Aorta (tissue), 5 donors: ENCODE measurements at regions not wholly inside any gene's neighbourhood (a gene's known extent, or its start where the extent isn't known, plus 50 kb on each side); places are given as distances from the start of the nearest gene placed in this dataset.

Source experiments
- ATAC-seq: fragments of 200-7000 bp; cut with Tn5 transposase; one replicate; pipeline ENCODE4 v1.9.1; 2022; ENCODE audit warnings: moderate library complexity; ENCODE audit not compliant: low FRiP score
- DNase-seq, 2 donors: peaks; one replicate each; pipeline ENCODE4 v3.0.0-alpha.2; 2020
- H3K27ac ChIP-seq, 2 donors: one replicate each; pipeline ENCODE4 v1.5.1; 2013; ENCODE audit warnings: low read length in 2 of 2, mild to moderate bottlenecking in 2 of 2, moderate library complexity in 2 of 2, control low read depth in 1 of 2, inconsistent platforms in 1 of 2, low read depth in 1 of 2
- H3K27me3 ChIP-seq, 2 donors: one replicate each; pipeline ENCODE4 v1.6.1; 2013; ENCODE audit warnings: control low read depth in 1 of 2, low read length in 1 of 2, mild to moderate bottlenecking in 1 of 2, moderate library complexity in 1 of 2; ENCODE audit not compliant: insufficient read depth in 2 of 2, control insufficient read depth in 1 of 2
- H3K36me3 ChIP-seq, 2 donors: one replicate each; pipeline ENCODE4 v1.6.1; 2013; ENCODE audit warnings: control low read depth in 1 of 2, low read length in 1 of 2, mild to moderate bottlenecking in 1 of 2; ENCODE audit not compliant: insufficient read depth in 2 of 2, control insufficient read depth in 1 of 2
- H3K4me1 ChIP-seq, 2 donors: one replicate each; pipeline ENCODE4 v1.6.1; 2013; ENCODE audit warnings: low read length in 2 of 2, control low read depth in 1 of 2, mild to moderate bottlenecking in 1 of 2, moderate library complexity in 1 of 2; ENCODE audit not compliant: insufficient read depth in 2 of 2, control insufficient read depth in 1 of 2
- H3K4me3 ChIP-seq, 2 donors: one replicate each; pipeline ENCODE4 v1.5.1; 2013; ENCODE audit warnings: low read length in 2 of 2, control low read depth in 1 of 2, mild to moderate bottlenecking in 1 of 2
- H3K9me3 ChIP-seq: one replicate; pipeline ENCODE4 v1.6.1; 2013; ENCODE audit warnings: mild to moderate bottlenecking, low read length; ENCODE audit not compliant: control insufficient read depth
- WGBS, 2 donors: extraction: QIAGEN DNeasy Blood & Tissue Kit; methylation state at CpG; one replicate each; pipeline ENCODE4 v1.1.7; 2013; 5-methylcytosine and 5-hydroxymethylcytosine counted together
- intact Hi-C, 2 donors: fragments of 100-400 bp; cut with DNase I; formaldehyde crosslinking; loops; one replicate each; pipeline versions ENCODE4 v1.14.2 to v1.15.0; 2022
- donor health status: healthy with polysubstance abuse.
- donor health status: Bipolar disorder and iron deficiency.
- donor health status: DM: no; HTN: no; CAD: no.
- donor health status: DM: no; HTN: no; CAD: no.
- donor health status: DM: yes; HTN: yes; CAD: no.

DNA sequence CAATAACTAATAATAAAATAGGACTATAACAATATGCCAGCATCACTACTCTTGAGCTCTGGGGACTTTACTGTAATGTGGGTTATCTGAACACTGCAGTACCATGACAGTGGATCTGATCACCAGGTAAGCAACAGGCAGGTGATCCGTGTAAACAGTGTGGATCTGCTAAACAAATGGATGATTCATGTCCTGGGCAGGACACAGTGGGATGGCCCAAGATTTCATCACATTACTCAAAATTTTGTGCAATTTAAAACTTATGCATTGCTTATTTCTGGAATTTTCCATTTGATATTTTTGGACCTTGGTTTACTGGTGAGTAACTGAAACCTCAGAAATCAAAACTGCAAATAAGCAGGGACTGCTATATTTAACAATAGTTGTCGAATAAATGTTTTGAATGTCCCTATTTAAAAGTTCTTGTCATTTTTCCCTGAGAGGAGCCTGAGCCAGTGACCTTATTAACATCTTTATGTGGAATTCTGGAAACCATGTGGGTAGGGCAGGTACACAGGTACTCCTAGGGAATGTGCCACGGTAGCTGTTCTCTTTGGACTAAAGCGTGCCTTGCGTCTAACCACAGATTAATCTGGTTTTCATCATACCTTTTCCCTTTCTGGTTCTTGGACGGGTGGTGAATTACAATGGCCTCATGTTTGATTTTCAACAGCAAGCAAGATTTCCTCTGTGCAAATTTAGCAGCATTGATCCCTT is 214.5 kb upstream of the SASH1 start:
- ATAC-seq: no peak
- 21 to 24% methylated on average over 6 of the region's 6 CpGs for WGBS, 2 donors

DNA sequence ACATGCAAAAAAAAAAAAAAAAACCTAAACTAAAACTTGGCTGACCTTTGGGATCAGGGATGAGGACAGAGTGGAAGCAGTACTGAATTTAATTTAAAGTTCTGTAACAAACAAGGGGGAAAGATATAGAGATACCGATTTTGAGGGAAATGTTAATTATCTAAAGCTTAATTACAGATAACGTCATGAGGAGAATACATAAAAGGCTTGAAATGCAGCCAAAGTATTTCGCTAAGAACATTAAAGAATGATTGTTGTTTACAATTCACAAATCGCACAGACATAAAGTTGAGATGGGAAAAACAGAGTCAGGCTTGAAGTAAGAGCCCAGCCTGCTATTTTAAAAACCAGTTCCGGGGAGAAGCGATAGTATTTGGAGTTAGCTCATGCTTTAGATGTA is 208.0 kb upstream of the SASH1 start:
- Histone ChIP-seq H3K27ac (no peak overlapping the region), H3K4me1 (no peaks in the 10 kb centered on the region), H3K4me3 (no peak overlapping the region), H3K9me3 (no peaks in the 10 kb centered on the region), H3K36me3 (no peaks in the 10 kb centered on the region), H3K27me3 (no peaks in the 10 kb centered on the region)
- no peak for DNase-seq
- intact Hi-C loops: no loop called here
- 90 to 94% methylated on average over 6 of the region's 6 CpGs for WGBS, 2 donors
- no peak for ATAC-seq

More for the DNA sequence above, 214.5 kb upstream of the SASH1 start:
- H3K4me3 ChIP-seq: no peak overlapping the region
- intact Hi-C loops: no loop called here
- H3K9me3 ChIP-seq: no peaks in the 10 kb centered on the region
- DNase-seq: no peak
- H3K36me3 ChIP-seq: no peaks in the 10 kb centered on the region
- H3K4me1 ChIP-seq: peaks cover 4 to 6% of the 10 kb centered on the region in 2 donors
- H3K27me3 ChIP-seq: no peaks in the 10 kb centered on the region
- no peak overlapping the region for H3K27ac ChIP-seq

DNA sequence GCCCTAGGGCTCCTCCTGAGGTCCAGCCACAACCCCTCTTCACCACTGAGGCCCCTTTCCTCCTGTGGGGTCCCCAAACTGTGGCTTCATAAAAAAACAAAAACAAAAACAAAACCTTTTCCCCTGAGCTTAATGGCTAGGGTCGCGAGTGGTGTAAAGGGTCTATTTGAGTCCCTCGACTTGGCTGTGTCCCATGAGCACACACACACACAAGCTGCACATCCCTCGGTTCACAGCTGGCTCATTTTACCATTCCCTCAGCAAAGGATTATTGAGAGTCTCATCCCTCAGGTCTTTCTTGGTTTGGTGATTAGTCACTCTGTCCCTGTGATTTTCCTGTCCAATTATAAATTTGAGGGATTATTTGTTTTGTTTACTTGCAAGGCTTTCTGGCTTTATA is 206.1 kb upstream of the SASH1 start:
- no peaks in the 10 kb centered on the region for H3K4me1 ChIP-seq
- DNase-seq (no peak), ATAC-seq (no peak)
- intact Hi-C loops: no loop called here
- no peaks in the 10 kb centered on the region for H3K36me3 ChIP-seq
- no peak overlapping the region for H3K4me3 ChIP-seq
- H3K9me3 ChIP-seq: no peaks in the 10 kb centered on the region
- H3K27ac ChIP-seq: no peak overlapping the region
- WGBS, 2 donors: 64 to 74% methylated on average over 4 of the region's 4 CpGs
- H3K27me3 ChIP-seq: no peaks in the 10 kb centered on the region

DNA sequence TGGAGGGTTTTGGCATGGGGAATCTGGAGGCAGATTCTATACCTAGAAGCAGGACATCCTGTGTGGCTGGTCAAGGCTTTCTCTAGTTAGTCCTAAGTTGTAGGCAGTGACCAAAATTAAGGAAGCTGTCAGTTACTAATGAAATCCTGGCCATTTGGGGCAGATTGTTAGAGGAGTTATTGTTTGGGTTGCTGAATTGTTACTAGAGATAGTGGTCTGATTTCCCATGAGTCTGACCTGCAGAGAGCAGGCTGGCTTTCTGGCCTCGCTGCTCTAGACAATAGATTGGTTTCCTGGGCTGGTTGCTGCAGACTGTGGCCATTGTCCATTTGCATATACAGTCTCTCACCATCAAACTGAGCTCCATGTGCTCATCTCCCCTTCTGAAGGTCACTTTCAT is 205.0 kb upstream of the SASH1 start:
- ATAC-seq (no peak), DNase-seq (no peak)
- H3K27ac ChIP-seq: no peak overlapping the region
- H3K9me3 ChIP-seq: no peaks in the 10 kb centered on the region
- no peaks in the 10 kb centered on the region for H3K36me3 ChIP-seq
- WGBS, 2 donors: 94 to 100% methylated on average over 1 of the region's 1 CpG
- H3K4me1 ChIP-seq: no peaks in the 10 kb centered on the region
- no peak overlapping the region for H3K4me3 ChIP-seq
- H3K27me3 ChIP-seq: no peaks in the 10 kb centered on the region
- intact Hi-C loops: no loop called here

DNA sequence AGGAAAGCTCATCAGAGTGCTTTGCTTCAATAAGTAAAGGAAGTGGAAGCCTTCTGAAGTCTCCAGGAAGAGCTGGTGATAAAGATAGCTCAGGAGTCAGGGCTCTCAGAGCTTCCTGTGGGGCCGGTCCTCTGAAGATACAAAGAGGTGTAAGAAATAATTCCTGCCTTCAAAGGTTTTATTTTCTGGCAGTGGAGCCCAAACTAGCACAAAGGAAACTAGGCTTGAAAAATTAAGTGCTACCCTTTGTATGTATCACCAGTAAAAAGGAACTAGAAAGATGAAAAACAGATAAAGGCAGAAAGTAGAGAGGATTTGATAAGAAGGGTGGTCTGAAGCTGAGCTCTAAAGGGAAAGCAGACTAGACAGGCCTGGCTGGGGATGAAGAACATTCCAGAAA is 204.1 kb upstream of the SASH1 start:
- 85 to 87% methylated on average over 1 of the region's 1 CpG for WGBS, 2 donors
- intact Hi-C loops: no loop called here

DNA sequence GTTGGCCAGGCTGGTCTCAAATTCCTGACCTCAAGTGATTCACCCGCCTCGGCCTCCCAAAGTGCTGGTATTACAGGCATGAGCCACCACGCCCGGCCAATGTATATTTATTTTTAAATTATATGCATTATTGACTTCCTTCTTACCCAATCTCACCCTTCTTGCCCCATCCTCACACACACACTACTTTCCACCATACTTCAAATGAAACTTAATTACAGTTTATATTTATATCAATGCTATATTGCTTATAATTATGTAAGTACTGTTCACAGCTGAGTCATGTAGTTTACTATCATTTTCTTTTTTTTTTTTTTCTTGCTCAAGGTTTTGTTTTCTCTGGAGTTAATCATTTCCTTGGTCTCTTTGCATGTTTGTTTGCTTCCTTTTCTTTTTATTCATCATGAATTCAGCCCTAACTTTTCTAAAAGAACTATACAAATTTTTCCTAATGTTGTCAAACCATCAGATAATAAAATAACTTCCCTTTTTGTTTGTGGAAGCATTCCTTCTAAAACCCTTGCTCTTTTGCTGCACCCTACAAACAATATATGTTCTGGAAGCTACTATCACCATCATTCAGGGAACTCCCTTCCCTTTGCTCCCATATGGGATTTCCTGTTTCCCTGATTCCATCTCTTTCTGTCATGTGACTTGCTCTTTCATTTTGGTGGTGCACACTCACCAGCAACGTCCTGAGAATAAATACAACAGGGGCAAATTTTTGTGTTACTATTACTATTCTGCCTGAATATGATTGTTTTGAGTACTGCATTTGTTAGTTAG is 201.7 kb upstream of the SASH1 start:
- intact Hi-C loops: no loop called here
- ATAC-seq (no peak), DNase-seq (no peak)
- Histone ChIP-seq H3K27ac (no peak overlapping the region), H3K4me1 (no peaks in the 10 kb centered on the region), H3K4me3 (no peak overlapping the region), H3K27me3 (no peaks in the 10 kb centered on the region), H3K36me3 (no peaks in the 10 kb centered on the region), H3K9me3 (no peaks in the 10 kb centered on the region)
- 90 to 92% methylated on average over 5 of the region's 5 CpGs for WGBS, 2 donors

More for the DNA sequence above, 204.1 kb upstream of the SASH1 start:
- Histone ChIP-seq H3K4me3 (no peak overlapping the region), H3K27ac (no peak overlapping the region), H3K4me1 (no peaks in the 10 kb centered on the region), H3K36me3 (no peaks in the 10 kb centered on the region), H3K27me3 (no peaks in the 10 kb centered on the region), H3K9me3 (no peaks in the 10 kb centered on the region)
- DNase-seq: no peak
- no peak for ATAC-seq

DNA sequence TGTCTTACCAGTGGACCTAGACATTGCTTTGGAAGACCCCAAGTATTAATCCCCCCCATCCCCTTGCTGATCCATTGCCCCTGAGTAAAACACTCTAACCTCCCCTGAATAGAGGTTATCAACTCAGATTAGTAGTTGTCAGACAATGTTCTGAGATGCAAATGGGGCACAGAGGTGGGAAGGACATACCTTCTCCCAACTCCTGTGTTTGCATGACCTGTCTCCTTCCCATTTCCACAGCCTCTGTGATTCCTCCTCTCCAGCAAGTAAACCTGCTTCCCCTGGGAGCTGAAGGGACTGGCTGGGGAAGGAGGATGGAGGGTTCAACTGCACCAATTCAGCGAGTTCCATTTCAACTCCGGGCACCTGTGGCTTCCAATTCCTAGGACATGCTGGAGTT is 199.8 kb upstream of the SASH1 start:
- intact Hi-C loops: no loop called here
- Histone ChIP-seq H3K4me3 (no peak overlapping the region), H3K36me3 (no peaks in the 10 kb centered on the region), H3K4me1 (no peaks in the 10 kb centered on the region), H3K27ac (no peak overlapping the region), H3K27me3 (no peaks in the 10 kb centered on the region), H3K9me3 (no peaks in the 10 kb centered on the region)
- no peak for ATAC-seq
- DNase-seq: no peak
- WGBS, 2 donors: 88% methylated on average over 2 of the region's 2 CpGs

DNA sequence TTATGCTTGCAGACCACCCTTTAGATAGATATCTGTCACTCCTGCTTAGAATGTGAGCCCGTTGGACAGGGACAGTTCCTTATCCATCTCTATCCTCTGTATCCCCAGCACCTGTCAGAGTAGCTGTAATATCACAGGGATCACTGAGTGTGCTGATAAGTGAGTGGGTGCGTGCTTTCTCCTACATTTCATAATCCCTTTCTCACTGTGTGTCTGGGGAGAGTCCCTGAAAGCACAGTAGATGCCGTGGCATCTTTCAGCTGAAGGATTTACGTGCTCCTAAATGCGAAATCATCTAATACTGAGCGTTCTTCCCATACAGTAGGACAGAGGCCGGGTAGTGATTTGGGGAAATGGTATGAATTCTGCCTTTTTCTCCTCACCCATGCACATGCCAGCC is 198.9 kb upstream of the SASH1 start:
- H3K36me3 ChIP-seq: no peaks in the 10 kb centered on the region
- no peaks in the 10 kb centered on the region for H3K27me3 ChIP-seq
- intact Hi-C loops: no loop called here
- DNase-seq (no peak), ATAC-seq (no peak)
- 75 to 76% methylated on average over 7 of the region's 7 CpGs for WGBS, 2 donors
- H3K4me3 ChIP-seq: no peak overlapping the region
- no peaks in the 10 kb centered on the region for H3K4me1 ChIP-seq
- no peak overlapping the region for H3K27ac ChIP-seq
- no peaks in the 10 kb centered on the region for H3K9me3 ChIP-seq
